Fibroblast of lung (primary cell): ENCODE measurements at regions not wholly inside any gene's neighbourhood (a gene's known extent, or its start where the extent isn't known, plus 50 kb on each side); places are given as distances from the start of the nearest gene placed in this dataset.

Experiments used
- EZH2 ChIP-seq: IDR thresholded peaks from 2 replicates; pipeline ENCODE4 v1.5.1; 2012; ENCODE audit warnings: low read length, control low read depth, mild to moderate bottlenecking; ENCODE audit errors: missing control alignments
- TF ChIP-seq, protein P1 (sequence below), 2 donors: IDR thresholded peaks in 1 of 2; conservative IDR thresholded peaks in 1 of 2; 1 replicate in 1 of 2; 2 replicates in 1 of 2; pipeline ENCODE4 v1.5.1; 2011 to 2012; ENCODE audit warnings: low read length in 2 of 2, control low read depth in 1 of 2, inconsistent platforms in 1 of 2, low read depth in 1 of 2, mild to moderate bottlenecking in 1 of 2

DNA sequence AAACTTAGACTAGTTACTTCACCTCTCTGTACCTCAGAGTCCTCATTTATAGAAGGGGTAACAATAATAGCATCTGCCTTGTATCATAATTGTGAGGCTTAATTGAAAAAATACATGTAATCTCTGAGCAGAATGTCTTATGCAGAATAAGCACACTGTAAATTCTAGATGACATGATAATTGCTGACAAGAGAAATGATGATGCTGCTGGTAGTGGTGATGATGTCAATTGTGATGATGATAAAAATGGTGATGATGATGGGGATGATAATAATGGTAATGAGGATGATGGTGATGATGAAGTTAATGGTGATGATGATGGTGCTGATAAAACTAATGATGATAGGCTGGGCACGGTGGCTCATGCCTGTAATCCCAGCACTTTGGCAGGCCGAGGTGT lies 346.1 kb upstream of the CDH4 start:
- TF ChIP-seq, protein P1, sequence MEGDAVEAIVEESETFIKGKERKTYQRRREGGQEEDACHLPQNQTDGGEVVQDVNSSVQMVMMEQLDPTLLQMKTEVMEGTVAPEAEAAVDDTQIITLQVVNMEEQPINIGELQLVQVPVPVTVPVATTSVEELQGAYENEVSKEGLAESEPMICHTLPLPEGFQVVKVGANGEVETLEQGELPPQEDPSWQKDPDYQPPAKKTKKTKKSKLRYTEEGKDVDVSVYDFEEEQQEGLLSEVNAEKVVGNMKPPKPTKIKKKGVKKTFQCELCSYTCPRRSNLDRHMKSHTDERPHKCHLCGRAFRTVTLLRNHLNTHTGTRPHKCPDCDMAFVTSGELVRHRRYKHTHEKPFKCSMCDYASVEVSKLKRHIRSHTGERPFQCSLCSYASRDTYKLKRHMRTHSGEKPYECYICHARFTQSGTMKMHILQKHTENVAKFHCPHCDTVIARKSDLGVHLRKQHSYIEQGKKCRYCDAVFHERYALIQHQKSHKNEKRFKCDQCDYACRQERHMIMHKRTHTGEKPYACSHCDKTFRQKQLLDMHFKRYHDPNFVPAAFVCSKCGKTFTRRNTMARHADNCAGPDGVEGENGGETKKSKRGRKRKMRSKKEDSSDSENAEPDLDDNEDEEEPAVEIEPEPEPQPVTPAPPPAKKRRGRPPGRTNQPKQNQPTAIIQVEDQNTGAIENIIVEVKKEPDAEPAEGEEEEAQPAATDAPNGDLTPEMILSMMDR (conservative IDR thresholded peaks at IDR 0.05 in 1 of 2, IDR thresholded peaks at IDR 0.05 in 1 of 2; ENCODE audit: low read depth in 1 of 2, low read length in 2 of 2), result no peak
- no peak for TF ChIP-seq EZH2
